KG1 (cell line): ENCODE measurements at regions not wholly inside any gene's neighbourhood (a gene's known extent, or its start where the extent isn't known, plus 50 kb on each side); places are given as distances from the start of the nearest gene placed in this dataset.
"Not testable (repeated sequence)": the region's sequence is repeated elsewhere in the genome, so short reads cannot be mapped to it uniquely, and the experiment has no call there.

Source experiments
- DNase-seq: peaks from one replicate; lab custom pipeline; 2025; lab: John Stamatoyannopoulos, UW

GRCh38 chr14:89566644-89567415 is 149.8 kb upstream of the FOXN3 start:
- no peak for DNase-seq

- DNase-seq: no peak
Observed at GRCh38 chr14:89566180-89566579, 149.1 kb upstream of the FOXN3 start.

DNA sequence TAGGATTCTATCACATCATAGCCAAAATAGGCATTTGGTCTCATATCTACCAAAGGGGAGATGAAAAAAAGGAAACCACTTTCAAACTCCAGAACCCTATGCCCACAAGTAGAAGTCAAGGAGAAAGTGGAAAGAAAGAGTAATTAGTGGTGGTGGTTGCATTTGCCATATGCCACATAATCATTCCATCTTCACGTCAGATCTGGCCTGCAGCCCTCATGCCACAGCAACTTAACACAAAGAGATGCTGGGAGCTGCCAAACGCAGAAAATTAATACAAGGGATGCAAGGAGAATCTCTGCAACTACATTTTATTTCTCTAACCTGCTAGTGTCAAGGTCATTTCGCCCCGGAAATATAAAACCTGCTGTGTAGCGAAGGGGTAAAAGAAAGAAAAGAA is 148.6 kb upstream of the FOXN3 start:
- no peak for DNase-seq

DNA sequence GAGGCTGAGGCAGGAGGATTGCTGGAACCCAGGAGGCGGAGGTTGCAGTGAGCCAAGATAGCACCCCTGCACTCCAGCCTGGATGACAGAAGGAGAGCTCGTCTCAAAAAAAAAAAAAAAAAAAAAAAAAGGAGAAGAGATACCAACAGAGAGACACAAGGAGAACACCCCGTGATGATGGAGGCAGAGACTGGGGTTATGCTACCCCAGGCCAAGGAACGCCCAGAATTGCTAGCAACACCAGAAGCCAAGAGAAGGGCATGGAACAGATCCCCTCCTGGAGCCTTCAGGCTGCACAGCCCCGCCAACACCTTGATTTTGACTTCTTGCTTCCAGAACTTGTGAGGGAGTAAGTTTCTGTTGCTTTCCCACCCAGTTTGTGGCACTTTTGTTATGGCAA is 148.0 kb upstream of the FOXN3 start:
- DNase-seq: no peak

DNA sequence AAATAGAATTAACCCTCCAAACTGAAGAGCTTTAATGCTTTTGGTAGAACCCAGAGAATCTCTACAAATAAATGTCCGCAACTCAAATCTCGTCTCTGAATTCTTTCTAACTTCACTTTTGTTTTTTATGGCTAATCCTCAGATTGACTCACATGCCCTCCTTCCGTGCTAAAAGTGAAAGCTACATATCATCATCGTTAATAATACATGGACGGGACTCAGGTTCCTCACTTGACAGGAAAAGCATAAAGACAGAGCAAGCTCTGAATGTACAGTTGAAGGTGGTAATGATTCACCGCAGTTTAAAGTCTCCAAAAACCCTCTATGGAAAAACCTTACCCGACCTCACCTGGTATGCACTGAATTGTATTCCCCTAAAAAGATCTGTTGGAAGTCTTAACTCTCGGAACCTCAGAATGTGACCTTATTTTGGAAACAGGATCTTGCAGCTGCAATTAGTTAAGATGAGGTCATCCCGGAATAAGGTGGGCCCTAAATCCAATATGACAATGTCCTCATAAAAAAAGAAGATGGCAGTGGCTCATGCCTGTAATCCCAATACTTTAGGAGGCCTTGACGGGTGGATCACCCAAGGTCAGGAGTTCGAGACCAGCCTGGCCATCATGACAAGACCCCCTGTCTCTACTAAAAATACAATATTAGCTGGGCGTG is 147.4 kb upstream of the FOXN3 start:
- DNase-seq: no peak

GRCh38 chr14:89563471-89563870 is 146.4 kb upstream of the FOXN3 start:
- no peak for DNase-seq

GRCh38 chr14:89551955-89552354 is 134.9 kb upstream of the FOXN3 start:
- DNase-seq: no peak

GRCh38 chr14:89551432-89551831 is 134.4 kb upstream of the FOXN3 start:
- no peak for DNase-seq

DNA sequence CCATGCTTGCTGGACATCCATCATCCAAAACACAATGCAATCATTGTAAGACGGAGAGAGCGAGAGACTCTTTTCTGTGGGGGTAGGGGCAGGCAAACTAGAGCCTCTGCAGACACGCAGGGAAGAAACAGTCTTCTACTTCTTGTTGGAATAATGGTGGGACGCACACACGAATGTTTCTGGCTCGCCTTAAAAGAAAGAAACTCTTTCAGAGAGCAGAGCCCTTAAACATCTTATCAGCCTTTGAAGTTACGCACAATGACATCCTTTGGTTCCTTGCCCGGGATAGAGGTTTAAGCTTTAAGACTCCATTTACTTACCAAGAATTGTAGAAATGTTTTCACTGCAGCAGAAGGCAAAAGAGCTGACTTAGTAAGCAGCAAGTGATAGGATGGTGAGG is 133.8 kb upstream of the FOXN3 start:
- no peak for DNase-seq

DNA sequence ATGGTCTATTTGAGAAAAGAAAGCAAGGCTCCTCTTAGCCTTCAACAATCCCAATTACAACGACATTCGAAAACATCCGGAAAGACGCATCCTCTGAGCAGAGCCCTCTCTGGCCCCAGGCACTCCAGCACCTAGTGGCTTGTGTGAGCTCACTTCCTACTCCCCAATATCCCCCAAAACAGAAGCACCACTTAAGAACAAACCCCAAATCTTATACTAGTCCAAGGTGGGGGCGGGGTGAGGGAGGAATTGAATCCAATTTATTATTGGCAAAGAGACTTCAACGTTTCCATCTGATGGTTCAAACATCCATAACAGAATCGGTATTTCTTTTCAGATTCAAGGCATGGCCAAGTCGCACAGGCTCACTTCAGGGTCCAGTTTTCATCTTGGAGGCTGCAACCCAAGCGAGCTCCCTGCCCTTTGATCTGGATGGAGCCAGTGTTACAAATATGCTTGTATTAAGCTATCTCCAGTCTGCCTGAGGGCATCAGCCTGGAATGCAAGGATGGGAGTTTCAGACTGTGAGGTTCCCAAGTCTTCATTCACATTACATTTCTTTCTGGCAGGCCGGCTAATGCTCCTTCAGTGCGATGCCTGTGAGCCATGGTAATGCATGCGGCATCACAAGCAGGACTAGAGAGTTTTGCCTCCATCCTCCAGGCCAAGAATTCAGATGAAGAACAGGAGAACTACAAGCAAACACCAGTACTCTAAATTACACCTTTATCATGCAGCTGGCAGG is 132.5 kb upstream of the FOXN3 start:
- DNase-seq: no peak

GRCh38 chr14:89547047-89547446 is 130.0 kb upstream of the FOXN3 start:
- DNase-seq: not testable (repeated sequence)

DNA sequence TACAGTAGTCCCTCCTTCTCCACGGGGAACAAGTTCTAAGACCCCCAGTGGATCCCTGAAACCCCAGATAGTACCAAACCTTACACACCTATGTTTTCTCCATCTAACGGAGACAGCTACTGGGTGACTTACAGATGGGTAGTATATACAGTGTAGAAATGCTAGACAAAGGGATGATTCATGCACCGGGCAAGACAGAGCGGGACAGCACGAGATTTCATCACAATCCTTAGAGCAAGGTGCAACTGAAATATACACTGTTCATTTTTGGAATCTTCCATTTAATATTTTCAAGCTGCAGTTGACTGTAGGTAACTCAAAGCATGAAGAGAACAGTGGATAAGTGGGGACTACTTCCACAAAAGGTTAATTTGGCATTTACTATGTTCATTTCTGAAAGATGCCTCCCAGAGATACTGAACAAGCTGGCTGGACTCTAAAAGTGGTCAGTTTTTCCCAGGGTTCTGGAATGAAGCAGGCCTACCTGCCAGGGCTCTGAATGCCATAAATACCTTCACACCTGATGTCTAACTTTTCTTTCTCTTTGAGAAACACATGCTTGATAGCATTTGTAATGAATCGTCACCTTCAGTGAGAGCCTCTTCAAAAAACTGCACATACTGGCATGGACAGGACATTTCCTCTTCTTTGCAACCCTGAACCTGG is 127.7 kb upstream of the FOXN3 start:
- DNase-seq: no peak

GRCh38 chr14:89543425-89543790 is 126.4 kb upstream of the FOXN3 start:
- no peak for DNase-seq

- DNase-seq: no peak
Observed at GRCh38 chr14:89542786-89543424, 125.9 kb upstream of the FOXN3 start.

DNA sequence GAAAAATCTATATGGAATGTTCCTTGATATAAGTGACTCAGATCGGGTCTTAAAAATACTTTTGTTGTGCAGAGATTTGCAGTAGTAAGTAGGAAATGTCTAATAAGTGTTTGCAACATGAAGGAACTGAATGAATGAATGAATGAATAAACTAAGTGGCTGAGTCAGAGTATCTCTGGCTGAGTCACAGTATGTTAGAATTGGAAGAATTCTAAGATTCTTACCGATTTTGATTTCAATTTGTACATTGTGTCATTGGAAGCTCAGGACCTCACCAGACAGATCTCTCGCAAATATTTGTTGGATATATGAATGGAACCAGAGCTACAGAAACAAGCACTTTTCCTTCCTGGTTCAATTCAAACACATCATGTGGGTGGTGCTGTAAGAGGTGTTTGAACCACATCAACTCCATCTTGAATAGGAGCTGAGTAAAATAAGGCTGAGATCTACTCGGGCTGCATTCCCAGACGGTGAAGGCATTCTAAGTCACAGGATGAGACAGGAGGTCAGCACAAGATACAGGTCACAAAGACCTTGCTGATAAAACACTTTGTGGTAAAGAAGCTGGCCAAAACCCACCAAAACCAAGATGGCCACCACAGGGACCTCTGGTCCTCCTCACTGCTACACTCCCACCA is 123.9 kb upstream of the FOXN3 start:
- DNase-seq: no peak

DNA sequence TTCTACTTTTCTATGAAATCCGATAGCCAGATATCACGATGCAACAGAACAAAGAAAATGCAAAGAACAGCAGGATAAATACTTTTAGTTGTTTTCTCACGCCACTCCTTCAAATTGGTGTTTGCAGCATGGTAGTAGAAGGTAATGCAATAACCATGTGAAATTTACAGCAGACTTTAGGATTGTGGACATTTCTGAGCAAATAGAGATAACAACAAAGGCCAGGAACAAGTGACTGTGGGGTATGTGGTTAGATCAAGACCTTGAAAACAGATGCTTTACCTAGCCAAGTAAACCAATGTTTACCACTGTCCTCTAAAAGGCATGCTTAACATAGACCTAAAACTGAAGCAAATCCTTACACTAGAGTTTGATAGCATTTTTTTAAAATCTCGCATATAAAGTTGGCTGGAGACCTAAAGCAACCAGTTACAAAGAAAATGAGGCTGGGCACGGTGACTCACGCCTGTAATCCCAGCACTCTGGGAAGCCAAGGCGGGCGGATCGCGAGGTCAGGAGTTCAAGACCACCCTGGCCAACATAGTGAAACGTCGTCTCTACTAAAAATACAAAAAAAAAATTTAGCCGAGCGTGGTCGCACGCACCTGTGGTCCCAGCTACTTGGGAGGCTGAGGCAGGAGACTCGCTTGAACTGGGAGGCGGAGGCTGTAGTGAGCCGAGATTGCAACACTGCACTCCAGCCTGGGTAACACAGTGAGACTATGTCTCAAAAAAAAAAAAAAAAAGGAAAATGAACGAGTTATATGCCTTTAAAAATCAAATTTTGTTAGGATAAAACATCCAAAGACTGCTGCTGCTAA is 123.2 kb upstream of the FOXN3 start:
- no peak for DNase-seq

DNA sequence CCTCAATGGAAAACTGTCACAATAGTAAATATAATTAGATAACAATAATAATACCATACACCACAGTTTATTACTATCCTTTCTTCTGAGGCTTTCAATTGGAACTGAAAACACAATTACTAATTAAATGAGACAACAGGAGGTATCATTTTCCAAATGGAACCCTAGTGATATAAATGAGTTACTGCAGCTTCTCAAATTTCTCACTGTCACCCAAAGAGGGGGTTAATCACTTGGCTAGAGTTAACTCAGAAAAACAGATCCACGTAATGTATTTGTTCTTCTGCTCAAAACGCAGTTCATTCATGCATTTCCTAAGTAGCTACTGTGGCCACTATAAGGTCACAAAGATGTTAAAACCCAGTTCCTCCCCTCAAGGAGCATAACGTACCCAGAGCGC is 120.9 kb upstream of the FOXN3 start:
- DNase-seq: no peak

DNA sequence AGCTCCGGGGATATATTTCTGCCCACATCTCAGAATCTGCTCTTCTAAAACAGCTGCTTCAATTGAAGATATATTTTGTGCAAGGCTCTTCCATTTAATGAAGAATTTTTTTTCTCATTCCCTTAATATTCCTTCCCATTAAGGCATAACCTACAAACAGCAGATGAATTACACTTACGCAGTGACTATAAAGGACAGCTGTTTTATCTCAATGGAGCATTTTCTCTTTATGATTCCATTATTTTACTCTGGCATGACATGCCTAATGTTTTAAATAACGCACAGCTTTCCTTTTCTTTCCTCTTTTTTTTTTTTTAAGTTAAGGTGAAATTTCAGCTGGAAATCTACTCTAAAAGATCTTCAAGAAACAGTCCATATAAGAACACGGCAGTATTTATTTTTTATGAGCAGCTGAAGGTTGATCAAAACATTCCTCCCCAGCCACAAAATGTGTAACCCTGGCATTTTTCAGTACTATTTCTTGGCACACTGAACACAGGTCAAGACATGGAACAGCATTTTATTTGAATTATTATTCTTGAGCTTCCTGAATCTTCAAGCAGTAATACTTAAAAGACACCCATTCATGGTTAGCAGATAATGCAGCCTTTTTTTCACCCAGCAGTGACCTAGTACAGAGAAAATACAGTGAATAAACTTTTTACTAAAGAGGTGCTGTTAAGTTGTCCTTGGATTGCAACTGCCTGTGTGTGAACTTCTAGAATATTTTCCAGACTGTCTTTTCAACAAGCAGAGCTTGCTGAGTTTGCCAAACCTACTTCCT is 118.1 kb upstream of the FOXN3 start:
- DNase-seq: no peak

DNA sequence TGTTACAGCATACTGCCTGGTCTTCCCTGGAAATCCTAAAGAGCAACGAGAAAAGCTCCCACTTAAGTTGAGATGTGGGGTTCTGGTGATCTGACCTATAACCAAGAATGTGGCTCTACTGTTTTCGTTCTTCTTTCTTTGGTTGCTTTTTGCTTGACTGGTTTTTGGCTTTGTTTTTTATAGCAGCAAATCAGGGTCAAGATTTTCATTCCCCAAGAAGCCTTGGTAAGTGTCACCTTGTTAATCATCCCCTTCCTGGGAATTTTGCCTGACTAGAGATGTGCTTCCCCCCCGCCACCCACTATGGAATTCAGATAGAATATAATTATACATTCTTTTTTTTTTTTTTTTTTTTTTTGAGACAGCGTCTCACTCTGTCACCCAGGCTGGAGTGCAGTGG is 116.7 kb upstream of the FOXN3 start:
- DNase-seq: no peak

- DNase-seq: no peak
Observed at GRCh38 chr14:89533136-89533535, 116.1 kb upstream of the FOXN3 start.
